T-helper 1 cell (primary cell): ENCODE measurements at regions not wholly inside any gene's neighbourhood (a gene's known extent, or its start where the extent isn't known, plus 50 kb on each side); places are given as distances from the start of the nearest gene placed in this dataset.
"Not testable (repeated sequence)": the region's sequence is repeated elsewhere in the genome, so short reads cannot be mapped to it uniquely, and the experiment has no call there.

Experiments
- DNase-seq, 5 donors: peaks; one replicate each; pipeline ENCODE4 v3.0.0-alpha.2; 2012 to 2020

DNA sequence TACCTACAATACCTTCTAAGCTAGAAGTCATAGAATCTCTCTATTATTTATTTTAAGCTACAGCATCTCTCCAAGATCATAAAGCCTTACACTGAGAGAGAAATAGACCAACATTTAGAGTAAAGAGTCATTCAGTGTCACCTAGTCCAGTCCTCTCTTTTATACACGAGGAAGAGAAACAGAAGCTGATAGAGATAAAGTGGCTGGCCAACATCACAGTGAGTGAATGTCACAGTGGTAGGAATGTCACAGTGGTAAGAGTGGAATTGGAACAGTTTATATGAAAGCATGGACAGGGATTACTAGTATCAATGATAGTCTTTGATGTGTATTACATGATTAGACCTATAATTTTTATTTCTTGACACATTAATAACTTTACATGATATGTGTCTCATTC lies 307.8 kb upstream of the NBPF12 start:
- DNase-seq: not testable (repeated sequence)

DNA sequence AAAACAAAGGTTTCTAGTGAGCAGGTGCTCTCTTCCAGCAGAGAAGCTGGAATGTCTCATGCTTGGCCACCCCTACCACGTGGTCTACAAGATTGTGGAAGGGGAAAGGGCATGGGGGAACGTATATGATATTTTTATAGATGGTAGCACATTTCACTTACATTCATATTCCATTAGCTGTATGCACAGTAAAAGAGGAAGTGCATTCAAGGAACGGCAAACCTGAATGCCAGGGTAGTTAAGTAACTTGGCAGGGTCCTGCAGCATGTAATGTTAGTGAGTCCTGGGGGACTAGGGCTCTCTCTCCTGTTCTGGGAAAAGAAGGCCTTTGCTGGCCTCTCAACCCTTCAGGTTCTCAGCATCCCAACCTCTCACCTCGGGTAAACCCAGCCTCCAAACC lies 319.5 kb upstream of the NBPF12 start:
- not testable (repeated sequence) for DNase-seq

DNA sequence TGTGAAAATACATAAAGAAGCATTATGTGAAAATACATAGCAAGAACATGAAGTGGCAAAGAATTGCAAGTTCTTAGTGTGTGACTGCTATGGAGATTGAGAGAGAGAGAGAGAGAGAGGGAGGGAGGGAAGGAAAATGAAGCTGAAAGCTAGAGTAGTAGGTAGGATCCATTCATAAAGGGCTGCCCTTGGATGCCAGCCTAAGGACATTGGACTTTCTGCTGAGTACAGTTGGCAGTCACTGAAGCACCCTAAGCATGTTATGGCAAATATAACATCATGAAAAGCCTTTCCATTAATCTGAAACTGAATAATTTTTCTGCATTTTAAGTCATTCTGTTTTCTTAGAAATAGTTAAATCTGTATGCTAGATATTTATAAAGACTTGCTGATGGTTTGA lies 333.4 kb upstream of the NBPF12 start:
- not testable (repeated sequence) for DNase-seq

DNA sequence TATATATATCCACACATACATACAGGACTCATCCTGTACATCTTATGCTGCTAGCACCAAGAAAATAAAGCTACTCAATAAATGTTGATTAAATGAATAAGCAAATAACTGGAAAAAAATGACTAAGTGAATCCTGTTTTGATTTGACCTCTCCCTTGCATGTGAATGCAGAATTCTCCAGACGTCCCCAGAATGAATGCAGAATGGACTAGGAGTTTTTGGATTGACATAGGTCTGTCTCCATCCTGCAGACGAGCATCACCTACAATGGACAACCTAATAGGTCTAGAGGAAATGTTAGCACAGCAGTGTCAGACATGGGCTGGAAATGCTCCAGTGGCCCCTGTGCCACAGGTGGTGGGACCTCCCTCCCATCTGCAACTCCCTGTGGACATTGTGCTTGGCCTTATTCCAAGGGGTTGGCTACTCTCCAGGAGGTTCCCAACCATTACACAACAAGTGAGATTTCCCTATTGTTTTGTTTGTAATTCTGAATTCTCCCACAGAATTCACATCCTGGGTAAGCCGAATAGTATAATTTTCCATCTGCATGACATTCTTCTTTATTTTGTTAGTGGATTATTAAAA lies 337.3 kb upstream of the NBPF12 start:
- not testable (repeated sequence) for DNase-seq

DNA sequence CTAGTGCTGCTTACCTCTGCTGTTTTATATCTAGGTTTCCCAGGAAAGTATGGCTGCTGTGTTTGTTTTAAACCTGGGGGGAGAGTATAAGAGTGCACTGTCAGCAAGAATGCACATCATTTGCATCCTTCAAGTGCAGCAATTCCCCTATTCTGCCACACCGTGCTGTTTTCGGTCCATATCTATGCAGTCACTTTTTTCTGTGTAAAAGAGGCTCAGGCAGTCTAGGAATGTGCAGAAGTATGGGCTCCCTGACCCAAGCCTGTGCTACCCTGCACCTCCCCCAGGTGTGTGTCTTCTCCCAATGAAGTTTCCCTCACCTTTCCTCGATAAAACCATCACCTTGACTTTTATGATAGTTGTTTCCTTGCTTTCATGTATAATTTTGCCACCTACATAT lies 338.2 kb upstream of the NBPF12 start:
- DNase-seq: not testable (repeated sequence)

DNA sequence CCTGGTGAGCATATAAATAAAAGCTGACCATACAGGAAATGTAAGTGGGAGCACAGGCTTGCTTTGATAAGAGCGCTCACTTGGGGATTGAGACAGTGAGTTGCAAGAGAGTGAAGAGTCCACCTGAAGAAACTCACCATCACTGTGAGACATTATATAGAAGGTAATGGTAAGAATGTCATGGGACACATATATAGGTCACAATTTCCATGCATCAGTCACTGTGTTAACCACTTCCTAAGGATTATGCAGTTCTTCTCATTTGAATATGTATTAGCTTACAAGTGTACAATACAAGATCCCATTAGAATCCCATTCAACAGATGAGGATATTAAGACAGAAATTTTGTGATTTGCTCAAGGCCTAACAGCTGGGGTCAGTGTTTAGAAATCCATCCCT lies 352.4 kb upstream of the NOTCH2NLA start:
- DNase-seq: not testable (repeated sequence)

DNA sequence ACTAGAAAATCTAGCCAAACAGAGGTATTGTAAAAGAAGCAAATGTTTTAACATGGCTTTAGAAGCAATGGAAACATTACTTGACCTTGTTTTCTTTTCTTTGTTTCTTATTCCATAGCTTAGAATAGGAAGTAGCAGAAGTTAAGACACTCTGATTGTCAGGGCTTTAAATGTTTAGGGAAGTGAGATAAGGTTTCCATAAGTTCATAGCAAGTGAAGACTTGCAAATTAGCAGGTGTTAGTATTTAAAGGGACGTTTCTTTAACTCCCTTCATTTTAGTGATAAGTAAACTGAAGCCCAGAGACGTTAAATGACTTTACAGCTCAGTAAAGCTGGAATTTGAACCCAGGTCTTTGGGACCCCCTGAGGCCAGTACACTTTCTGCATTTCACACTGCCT lies 338.7 kb upstream of the NOTCH2NLA start:
- DNase-seq: not testable (repeated sequence)

DNA sequence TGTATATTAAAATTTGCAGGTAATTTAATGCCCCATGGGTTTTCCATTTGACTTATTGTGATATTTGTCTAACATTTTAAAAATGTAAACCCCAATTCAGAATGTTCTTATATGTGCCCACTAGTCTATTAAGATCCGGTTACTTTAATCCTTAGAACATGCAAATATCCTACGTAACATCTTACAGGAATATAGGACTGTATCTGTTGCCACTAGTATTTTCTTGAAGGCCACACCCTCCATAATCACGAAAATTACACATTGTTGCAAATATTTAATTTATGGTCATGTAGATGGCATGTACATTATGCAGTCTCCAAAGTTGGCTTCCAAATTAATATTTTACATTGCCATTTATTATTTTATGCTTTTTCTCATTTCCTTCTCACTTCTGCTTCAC lies 329.2 kb upstream of the NOTCH2NLA start:
- not testable (repeated sequence) for DNase-seq

DNA sequence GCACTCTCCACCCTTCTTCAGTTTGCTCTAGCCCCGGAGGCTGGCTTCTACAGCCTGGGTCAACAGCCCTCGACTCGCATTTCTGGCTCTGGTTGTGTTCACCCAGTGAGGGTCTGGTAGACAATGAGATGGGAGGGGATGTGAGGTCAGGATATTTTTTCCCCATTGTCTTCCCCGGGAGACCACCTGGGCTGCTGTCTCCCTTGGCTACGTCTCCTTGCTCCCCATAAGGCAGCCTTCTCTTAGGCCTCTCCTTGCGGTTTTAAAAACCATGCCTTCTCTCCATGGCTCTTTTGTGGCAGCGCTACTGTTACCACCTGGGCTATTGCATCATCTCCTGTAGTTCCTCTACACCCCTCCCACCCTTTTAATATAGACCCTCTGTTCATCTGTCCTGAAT lies 327.6 kb upstream of the NOTCH2NLA start:
- DNase-seq: not testable (repeated sequence)

DNA sequence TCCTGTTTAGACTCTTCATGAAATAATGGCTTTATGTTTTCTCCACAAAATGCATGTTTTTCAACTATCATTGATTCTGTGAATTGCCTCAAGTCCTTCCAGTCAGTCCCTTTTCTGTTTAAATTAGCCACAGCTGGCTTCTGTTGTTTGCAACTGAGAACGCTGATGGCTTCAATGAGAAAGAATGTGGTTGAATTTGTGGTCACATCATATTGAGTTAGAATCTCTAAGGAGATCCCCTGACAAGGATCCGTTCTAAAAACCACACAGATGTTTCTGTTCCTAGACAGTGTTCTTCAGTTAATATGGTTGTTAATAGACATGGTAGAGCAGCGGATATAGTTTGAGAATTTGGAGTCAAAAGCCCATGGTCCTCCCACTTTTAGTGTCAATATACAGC lies 323.6 kb upstream of the NOTCH2NLA start:
- not testable (repeated sequence) for DNase-seq

DNA sequence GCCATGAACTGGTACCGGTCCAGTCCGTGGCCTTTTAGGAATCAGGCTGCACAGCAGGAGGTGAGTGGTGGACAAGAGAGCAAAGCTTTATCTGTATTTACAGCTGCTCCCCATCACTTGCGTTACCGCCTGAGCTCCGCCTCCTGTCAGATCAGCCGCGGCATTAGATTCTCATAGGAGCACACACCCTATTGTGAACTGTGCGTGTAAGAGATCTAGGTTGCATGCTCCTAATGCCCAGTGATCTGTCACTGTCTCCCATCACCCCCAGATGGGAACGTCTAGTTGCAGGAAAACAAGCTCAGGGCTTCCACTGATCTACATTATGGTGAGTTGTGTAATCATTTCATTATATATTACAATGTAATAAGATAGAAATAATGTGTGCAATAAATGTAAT lies 319.9 kb upstream of the NOTCH2NLA start:
- DNase-seq: not testable (repeated sequence)

DNA sequence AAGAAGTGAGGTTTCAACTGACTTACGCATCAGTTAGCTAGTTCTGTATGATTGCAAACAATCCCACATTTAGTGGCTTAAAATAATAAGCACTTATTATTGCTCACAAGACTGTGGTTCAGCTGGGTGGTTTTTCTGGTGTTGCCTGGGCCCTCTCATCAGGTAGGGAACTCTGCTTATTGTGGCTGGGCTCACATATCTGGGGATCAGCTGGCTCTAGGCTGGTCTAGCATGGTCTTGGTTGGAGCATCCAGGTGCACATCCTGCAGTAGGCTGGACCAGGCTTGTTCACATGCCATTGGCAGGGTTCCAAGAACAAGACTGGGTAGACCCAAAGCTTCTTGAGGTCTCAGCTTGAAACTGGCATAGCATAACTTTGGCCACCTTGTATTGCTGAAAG lies 317.4 kb upstream of the NOTCH2NLA start:
- not testable (repeated sequence) for DNase-seq

DNA sequence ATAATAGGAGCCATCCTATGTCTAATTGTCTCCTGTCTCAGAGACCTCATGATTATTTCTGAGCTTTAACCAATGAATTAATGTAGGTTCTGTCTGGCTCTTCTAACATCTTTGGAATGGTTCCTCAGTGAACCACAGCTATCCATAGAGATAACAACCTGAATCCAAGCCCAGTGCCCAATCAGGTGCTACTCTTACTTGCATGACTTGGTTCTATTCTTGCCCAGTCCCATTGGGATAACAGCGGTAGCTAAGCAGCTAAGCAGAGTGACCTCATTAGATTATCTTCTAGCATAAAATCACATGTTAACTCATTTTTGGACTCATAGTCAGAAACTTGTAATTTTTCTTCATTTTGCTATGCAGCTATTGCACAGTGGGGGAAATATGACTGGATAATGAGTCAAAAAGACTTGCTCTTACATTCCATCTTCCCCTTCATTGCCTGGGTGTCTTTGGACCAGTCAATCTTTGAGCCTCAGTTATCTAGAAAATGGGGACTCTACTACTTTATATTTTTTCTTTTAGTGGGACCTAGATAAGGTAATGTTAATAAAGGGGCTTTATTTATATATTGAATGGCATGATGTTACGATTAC lies 309.1 kb upstream of the NOTCH2NLA start:
- DNase-seq: not testable (repeated sequence)

DNA sequence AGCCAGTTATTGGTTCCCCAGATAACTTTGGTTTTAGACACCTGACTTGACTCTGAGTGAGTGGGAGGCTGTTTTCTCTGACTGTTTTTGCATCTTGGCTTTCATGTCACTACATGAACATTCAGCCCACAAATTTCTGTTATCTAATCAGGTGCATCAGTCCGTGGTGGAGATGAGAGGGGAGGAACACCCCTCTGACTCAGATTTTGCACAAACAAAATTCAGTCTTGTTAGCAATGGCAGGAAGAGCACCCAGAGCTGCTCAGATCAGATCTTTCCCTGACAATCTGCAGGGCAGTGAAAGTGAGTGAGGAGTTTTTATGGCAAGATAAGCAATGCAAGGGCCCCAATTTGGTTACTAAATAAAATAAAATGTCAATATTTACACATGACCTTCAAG lies 307.2 kb upstream of the NOTCH2NLA start:
- DNase-seq: not testable (repeated sequence)

DNA sequence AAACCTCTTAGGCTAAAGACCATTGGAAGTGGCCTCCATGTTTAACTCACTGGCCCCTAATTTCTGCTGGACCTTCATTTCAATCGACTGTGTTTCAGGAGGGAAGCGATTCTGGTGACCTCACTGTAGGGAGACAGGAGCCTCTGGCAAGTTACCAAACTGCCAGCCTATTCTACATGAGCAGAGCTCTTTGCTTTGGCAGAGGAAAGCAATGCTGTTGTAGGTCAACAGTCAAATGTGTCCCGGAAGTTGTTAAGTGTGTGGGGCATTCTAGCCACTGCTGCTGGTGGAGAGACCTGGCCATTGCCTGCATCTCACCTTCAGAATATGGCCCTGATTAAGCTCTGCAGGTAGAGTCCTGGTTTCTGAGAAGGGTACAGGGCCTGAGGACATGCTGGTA lies 306.8 kb upstream of the NOTCH2NLA start:
- not testable (repeated sequence) for DNase-seq

DNA sequence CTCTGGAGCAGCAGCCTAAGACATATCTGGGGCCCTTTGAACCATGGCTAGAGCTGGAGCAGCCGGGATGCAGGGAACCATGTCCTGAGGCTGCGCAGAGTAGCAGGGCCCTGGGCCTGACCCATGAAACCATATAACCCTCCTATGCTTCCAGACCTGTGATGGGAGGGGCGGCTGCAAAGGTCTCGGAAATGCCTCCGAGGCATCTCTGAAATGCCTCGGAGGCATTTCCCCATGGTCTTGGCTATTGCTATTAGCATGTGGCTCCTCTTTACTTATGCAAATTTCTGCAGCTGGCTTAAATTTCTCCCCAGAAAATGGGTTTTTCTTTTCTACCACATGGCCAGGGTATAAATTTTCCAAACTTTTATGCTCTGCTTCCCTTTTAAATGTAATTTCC lies 302.1 kb upstream of the NOTCH2NLA start:
- not testable (repeated sequence) for DNase-seq

DNA sequence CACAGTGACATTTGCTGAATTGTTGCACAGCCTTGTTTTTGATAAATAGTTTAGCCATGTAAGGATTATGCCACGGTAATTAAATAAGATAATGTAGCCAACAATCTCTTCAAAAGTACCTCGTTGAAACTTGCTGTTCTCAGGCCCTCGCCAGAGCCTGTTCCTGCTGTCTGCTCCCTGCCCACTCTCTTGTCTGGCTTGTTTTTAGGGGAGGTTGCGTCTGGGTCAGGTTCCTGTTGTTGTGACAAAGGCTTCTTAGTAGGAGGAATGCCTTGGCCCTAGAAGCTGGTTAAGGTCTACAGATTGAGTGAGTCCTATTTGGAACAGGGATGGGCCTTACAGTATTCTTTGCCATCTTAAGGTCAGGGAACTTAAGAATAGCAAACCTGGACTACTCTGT lies 294.0 kb upstream of the NOTCH2NLA start:
- DNase-seq: not testable (repeated sequence)

DNA sequence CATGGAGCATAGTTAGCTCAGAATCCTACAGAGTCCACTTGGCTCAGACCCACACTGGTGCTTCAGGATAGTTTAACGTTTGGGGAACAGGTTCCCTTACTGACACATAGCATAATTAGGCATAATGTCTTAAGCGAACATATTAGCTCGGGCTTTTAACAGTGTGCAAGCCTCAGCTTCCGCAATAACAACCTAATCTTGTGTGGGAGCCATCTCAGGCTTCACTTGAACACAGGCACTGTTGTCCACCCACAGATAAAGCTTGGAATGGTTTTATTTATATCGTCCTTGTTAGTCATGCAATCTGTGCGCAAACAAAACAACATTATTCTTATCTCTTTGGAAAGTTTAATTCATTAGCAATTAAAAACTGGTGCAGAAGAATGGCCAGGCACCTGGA lies 293.5 kb upstream of the NOTCH2NLA start:
- DNase-seq: not testable (repeated sequence)

DNA sequence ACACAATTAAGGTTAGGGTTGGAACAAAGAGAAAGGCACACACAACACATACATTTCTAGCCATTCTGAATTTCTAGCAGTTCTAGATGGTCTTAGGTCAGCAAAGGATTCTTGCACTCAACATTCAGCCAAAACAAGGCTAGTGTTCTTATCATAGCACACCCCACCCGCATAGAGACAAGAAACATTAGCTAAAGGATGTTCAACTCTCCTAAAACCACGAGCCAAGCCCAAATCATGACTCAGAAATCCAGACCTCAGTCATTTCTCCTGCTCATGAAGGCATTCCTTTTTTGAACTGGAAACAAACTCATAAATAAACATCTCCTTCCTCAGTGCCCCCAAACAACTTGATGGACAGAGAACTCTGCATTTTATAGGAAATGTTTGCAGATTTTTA lies 293.0 kb upstream of the NOTCH2NLA start:
- DNase-seq: not testable (repeated sequence)

DNA sequence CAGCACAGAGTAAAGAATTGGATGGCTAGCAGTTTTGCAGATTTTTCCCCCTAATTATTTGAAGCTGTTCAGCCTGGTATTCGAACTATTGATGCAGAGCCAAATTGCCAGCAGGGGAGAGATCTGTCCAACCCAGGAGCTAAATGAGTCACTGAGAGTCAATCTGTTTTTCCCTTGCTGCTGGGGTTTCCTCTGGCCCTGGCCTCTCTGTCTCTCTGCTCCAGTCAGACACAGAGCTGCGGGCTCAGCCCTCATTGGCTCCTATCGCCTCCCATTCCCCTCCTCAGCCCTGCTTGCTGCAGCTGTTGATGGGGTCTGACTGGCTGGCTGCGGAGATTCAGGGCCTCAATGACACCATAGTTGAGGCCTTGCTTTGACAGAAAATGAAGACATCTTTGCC lies 284.9 kb upstream of the NOTCH2NLA start:
- DNase-seq: not testable (repeated sequence)

DNA sequence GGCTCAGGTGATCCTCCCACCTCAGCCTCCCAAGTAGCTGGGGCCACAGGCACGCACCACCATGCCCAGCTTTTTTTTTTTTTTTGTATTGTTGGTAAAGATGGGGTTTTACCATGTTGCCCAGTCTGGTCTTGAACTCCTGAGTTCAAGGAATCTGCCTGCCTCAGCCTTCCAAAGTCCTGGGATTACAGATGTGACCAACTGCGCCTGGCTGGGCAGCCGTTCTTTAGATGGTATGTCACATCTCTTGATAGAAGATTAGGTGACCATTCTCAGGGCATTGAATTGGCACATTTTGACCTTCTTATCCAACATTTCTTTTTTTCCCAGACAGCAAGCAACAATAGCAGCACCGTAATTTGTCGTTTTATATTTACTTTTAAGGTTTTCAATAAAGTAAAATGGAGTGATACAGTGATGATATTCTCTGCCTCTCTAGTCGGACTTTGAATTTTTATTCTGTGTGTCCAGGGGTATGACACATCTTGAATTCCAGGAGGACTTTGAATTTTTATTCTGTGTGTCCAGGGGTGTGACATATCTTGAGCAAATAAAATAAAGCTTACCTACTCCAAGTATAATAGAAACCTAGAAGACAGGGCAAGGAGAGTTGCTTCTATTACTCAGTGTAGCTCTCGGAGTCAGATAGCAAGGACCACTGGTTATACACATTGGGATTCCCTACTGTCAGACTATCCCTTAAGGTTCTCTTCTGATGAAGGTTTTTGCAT lies 282.4 kb upstream of the NOTCH2NLA start:
- DNase-seq: not testable (repeated sequence)

DNA sequence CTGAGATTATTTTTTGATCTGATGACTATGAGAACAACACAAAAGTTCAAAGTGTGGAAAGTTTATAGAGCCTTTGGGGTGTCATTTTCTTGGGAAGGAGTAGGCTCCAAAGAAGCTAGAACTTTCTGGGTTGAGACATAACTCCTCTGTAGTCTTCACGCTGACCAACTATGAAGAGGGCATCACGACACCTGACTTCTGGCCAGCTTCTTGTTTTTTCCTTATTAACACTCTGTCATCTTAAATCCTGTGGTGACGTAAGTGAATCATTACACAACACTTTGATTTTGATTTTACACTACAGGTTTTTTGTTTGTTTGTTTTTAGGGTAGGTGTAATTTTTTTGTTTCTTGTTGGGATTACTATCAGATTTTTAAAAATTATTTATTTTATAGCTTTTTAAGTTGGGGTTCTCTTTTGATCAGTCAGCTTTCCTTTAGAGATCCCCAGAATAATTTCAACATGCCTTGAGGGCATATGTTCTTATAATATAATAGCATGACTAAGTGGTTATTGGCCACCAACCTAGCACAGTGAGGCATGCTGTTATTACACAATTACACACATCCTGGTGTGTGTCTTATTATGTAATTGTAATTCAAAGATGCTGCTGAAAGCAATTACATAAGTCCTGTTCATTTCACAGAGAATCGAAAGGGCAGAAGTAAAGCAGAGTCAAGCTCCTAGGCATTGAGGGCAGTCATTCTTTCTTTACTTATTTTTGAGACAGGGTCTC lies 281.6 kb upstream of the NOTCH2NLA start:
- not testable (repeated sequence) for DNase-seq

DNA sequence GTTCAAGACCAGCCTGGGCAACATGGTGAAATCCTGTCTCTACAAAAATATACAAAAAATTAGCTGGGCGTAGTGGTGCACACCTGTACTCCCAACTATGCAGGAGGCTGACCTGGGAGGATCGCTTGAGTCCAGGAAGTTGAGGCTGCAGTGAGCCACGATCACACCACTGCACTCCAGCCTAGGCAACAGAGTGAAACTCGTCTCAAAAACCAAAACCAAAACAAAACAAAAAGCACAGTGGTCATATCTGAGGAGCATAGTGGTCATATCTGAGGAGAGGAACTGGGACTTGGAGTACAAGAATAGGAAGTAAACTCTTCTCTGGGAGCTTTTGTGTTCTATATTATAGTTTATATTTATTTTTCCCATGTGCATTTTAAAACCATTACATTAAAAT lies 275.3 kb upstream of the NOTCH2NLA start:
- not testable (repeated sequence) for DNase-seq
